LNCaP clone FGC (cell line): ENCODE measurements at regions not wholly inside any gene's neighbourhood (a gene's known extent, or its start where the extent isn't known, plus 50 kb on each side); places are given as distances from the start of the nearest gene placed in this dataset.

Source experiments
- DNase-seq: peaks from one replicate; pipeline ENCODE4 v3.0.0-alpha.2; 2011; ENCODE audit warnings: low read depth
- H3K4me3 ChIP-seq: 2 replicates; pipeline ENCODE4 v1.5.1; 2011; ENCODE audit warnings: mild to moderate bottlenecking, low read depth, low read length, control low read depth
- CTCF ChIP-seq: IDR thresholded peaks from 2 replicates; pipeline ENCODE4 v1.5.1; 2012; ENCODE audit warnings: mild to moderate bottlenecking; ENCODE audit not compliant: control insufficient read depth, insufficient read depth; ENCODE audit errors: extremely low read depth

DNA sequence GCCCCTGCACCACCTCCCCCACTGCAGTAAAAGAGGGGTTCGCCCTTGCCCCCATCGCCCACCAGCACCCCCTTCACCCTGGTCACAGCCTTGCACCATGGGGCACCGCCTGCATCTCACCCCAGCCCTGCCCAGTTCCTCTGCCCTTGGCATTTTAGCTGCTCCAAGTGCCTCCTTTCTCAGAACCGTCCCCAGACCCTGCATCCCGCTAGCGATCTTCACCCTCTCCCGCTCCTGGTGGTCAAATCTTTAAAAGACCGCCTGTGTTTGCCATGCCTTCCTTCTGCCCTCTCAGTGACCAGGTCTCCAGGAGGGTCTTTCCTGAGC lies 114.7 kb upstream of the OTOS start:
- TF ChIP-seq CTCF = no peak
- no peak for DNase-seq
- no peak overlapping the region for H3K4me3 ChIP-seq

GRCh38 chr2:240255811-240256703 lies 115.6 kb upstream of the OTOS start:
- no peak for TF ChIP-seq CTCF
- H3K4me3 ChIP-seq = no peak overlapping the region
- DNase-seq = no peak

DNA sequence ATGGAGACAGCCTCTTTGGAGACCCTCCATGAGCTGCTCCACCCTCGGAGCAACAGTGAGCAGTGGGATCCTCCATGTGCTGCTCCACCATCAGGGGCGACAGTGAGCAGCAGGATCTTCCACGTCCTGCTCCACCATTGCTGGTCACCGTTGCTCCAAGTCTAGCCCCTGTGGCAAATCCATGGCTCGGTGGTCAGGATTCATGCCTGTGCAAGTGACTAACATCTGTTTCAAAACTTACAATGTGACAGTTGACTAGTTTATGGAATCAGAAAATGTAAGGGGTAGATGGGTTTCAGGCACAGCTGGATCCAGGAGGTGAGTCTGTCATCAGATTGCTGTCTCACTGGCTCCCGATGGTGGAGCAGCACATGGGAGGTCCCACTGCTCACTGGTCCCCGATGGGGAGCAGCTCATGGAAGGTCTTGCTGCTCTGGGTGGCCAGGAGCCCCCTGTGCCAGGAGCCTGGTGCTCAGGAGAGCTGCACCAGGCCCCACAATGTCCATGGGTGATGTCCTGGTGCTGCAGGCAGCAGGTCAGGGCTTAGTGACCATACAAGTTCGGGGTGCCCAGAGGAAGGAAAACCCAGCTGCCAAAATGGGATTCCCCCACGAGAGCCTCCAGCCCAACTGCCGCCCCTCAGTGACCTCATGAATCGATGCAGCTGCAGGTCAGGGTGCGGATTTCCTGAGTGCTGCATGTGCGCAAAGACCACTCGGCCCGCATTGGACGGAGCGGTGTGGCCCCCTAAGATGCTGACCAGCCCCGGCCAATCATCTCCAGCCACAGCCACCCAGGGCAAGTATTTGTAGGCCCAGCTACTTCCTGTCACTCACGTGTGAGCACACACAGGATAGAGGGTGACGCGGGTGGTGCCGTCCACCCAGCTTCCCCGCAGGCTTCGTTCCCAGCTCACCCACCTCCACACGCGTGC lies 116.5 kb upstream of the OTOS start:
- H3K4me3 ChIP-seq = no peak overlapping the region
- TF ChIP-seq CTCF = no peak
- no peak for DNase-seq

- DNase-seq = no peak
- TF ChIP-seq CTCF = no peak
- no peak overlapping the region for H3K4me3 ChIP-seq
Observed at GRCh38 chr2:240257940-240258580, 117.6 kb upstream of the OTOS start.

DNA sequence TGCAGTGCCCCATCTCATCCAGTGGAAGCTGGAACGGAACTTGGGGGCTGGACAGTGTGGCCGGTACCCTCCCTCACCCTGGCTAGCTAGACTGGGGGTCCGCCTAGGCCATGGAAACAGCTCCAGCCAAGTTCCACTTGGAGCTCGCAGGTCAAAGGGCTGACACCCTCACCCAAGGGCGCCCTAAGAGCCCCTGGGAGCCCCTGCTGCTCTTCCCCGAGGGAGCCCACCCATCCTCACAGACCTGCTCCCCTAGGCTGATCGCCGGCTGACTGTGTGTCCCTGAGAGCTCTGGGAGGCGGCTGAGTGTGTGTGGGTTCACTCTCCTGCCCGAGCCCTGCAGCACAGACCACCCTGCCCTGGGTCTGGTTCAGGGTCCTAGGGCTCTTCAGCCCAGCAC lies 118.2 kb upstream of the OTOS start:
- H3K4me3 ChIP-seq = no peak overlapping the region
- no peak for DNase-seq

More for the DNA sequence above, 118.2 kb upstream of the OTOS start:
- no peak for TF ChIP-seq CTCF
